SK-N-SH (cell line): ENCODE measurements at regions not wholly inside any gene's neighbourhood (a gene's known extent, or its start where the extent isn't known, plus 50 kb on each side); places are given as distances from the start of the nearest gene placed in this dataset.
A peak's percentile ranks its signal among the peaks of the same experiment; 100 is the strongest.

Experiments used
- CTCF ChIA-PET: fragments of 300-600, 350-600 bp; formaldehyde crosslinking; extraction: SDS; loops from one replicate; lab custom pipeline; 2021; lab: Yijun Ruan, JAX
- POLR2A ChIA-PET: fragments of 350-600 bp; sonication (Branson Sonifier 250); formaldehyde crosslinking; extraction: SDS; loops from one replicate; lab custom pipeline; 2020; ENCODE audit warnings: antibody characterized with exemption, inconsistent platforms; lab: Yijun Ruan, JAX
- DNase-seq: peaks from one replicate; pipeline ENCODE4 v3.0.0; 2012
- H2AFZ ChIP-seq: fragments of 200-600 bp; sonication (generic); 2 replicates; pipeline ENCODE4 v1.8.1; 2016; ENCODE audit warnings: antibody characterized with exemption, mild to moderate bottlenecking, low read depth
- H3F3A ChIP-seq: fragments of 200-600 bp; sonication (generic); replicated peaks from 2 replicates; pipeline ENCODE3; 2016; ENCODE audit warnings: antibody characterized with exemption, mild to moderate bottlenecking; ENCODE audit not compliant: insufficient read depth
- H3K27ac ChIP-seq, 2 experiments: fragments of 200-500 bp in 1 of 2; fragments of 200-600 bp in 1 of 2; sonication (Bioruptor generic) in 1 of 2; sonication (generic), shearing (Covaris generic) in 1 of 2; 2 replicates each; pipeline versions ENCODE4 v1.5.1 to v1.6.1; 2014 to 2016; ENCODE audit warnings: low read depth in 2 of 2, inconsistent platforms in 1 of 2, low read length in 1 of 2, mild to moderate bottlenecking in 1 of 2, mixed read lengths in 1 of 2
- H3K27me3 ChIP-seq: fragments of 200-600 bp; sonication (generic), shearing (Covaris generic); 2 replicates; pipeline ENCODE4 v1.6.1; 2016; ENCODE audit warnings: mixed run types; ENCODE audit not compliant: insufficient read depth
- H3K36me3 ChIP-seq, 2 experiments: fragments of 200-500 bp in 1 of 2; fragments of 200-600 bp in 1 of 2; sonication (Bioruptor generic) in 1 of 2; sonication (generic) in 1 of 2; replicated peaks in 1 of 2; 2 replicates each; pipeline versions ENCODE3 to v1.5.1; 2014 to 2016; ENCODE audit warnings: low read length in 1 of 2, mild to moderate bottlenecking in 1 of 2; ENCODE audit not compliant: insufficient read depth in 2 of 2, control insufficient read depth in 1 of 2
- H3K4me1 ChIP-seq, 2 experiments: fragments of 200-500 bp in 1 of 2; fragments of 200-600 bp in 1 of 2; sonication (Bioruptor generic) in 1 of 2; sonication (generic), shearing (Covaris generic) in 1 of 2; 2 replicates each; pipeline versions ENCODE4 v1.5.1 to v1.6.1; 2014 to 2016; ENCODE audit warnings: low read depth in 1 of 2, low read length in 1 of 2, mixed run types in 1 of 2; ENCODE audit not compliant: insufficient read depth in 2 of 2, control insufficient read depth in 1 of 2
- H3K4me2 ChIP-seq: fragments of 200-600 bp; sonication (generic), shearing (Covaris generic); 2 replicates; pipeline ENCODE4 v1.6.1; 2017; ENCODE audit warnings: mixed run types
- H3K4me3 ChIP-seq, 2 experiments: fragments of 200-500 bp in 1 of 2; fragments of 200-600 bp in 1 of 2; sonication (Bioruptor generic) in 1 of 2; sonication (generic), shearing (Covaris generic) in 1 of 2; 2 replicates each; pipeline versions ENCODE4 v1.5.1 to v1.8.1; 2014 to 2016; ENCODE audit warnings: low read depth in 2 of 2, inconsistent platforms in 1 of 2, low read length in 1 of 2, mild to moderate bottlenecking in 1 of 2, mixed read lengths in 1 of 2, moderate library complexity in 1 of 2
- H3K79me2 ChIP-seq: fragments of 200-600 bp; sonication (generic); 2 replicates; pipeline ENCODE4 v1.8.1; 2017; ENCODE audit warnings: mild to moderate bottlenecking; ENCODE audit not compliant: insufficient read depth
- H3K9ac ChIP-seq: fragments of 200-600 bp; sonication (generic); 2 replicates; pipeline ENCODE4 v1.6.1; 2017; ENCODE audit warnings: mixed run types
- H3K9me2 ChIP-seq: fragments of 200-600 bp; sonication (generic); 2 replicates; pipeline ENCODE4 v1.6.1; 2017; ENCODE audit warnings: mixed run types
- H3K9me3 ChIP-seq: fragments of 200-600 bp; sonication (generic); 2 replicates; pipeline ENCODE4 v1.6.1; 2017; ENCODE audit warnings: mixed run types, mild to moderate bottlenecking, moderate library complexity
- H4K20me1 ChIP-seq: fragments of 200-600 bp; sonication (generic); 2 replicates; pipeline ENCODE4 v1.6.1; 2017; ENCODE audit warnings: mild to moderate bottlenecking, mixed run types; ENCODE audit not compliant: insufficient read depth
- ELF1 ChIP-seq: IDR thresholded peaks from 2 replicates; pipeline ENCODE4 v1.4.0; 2012
- EP300 ChIP-seq, 2 experiments: IDR thresholded peaks; 2 replicates each; pipeline versions ENCODE4 v1.4.0 to v1.6.1; 2012; ENCODE audit warnings: borderline replicate concordance in 1 of 2, low read depth in 1 of 2, low read length in 1 of 2
- EZH2phosphoT487 ChIP-seq: fragments of 200-600 bp; sonication (generic); IDR thresholded peaks from 2 replicates; pipeline ENCODE4 v1.6.1; 2017; ENCODE audit warnings: low read depth, mixed run types, mild to moderate bottlenecking, antibody characterized with exemption, moderate library complexity, borderline replicate concordance
- FOSL2 ChIP-seq: IDR thresholded peaks from 2 replicates; pipeline ENCODE4 v1.4.0; 2012; ENCODE audit warnings: low read depth, mild to moderate bottlenecking, moderate library complexity, borderline replicate concordance
- FOXJ3 ChIP-seq: sonication (generic); formaldehyde crosslinking; IDR thresholded peaks from 2 replicates; pipeline ENCODE4 v1.5.1; 2020; ENCODE audit warnings: mild to moderate bottlenecking, missing genetic modification reagents
- FOXM1 ChIP-seq: IDR thresholded peaks from 2 replicates; pipeline ENCODE4 v1.4.0; 2012; ENCODE audit warnings: low read depth, mild to moderate bottlenecking
- GATA2 ChIP-seq: sonication (generic); formaldehyde crosslinking; IDR thresholded peaks from 2 replicates; pipeline ENCODE4 v1.5.0; 2020; ENCODE audit warnings: mild to moderate bottlenecking, missing genetic modification reagents
- MEF2A ChIP-seq: IDR thresholded peaks from 2 replicates; pipeline ENCODE4 v1.4.0; 2012; ENCODE audit warnings: low read depth, borderline replicate concordance
- NFIC ChIP-seq: IDR thresholded peaks from 2 replicates; pipeline ENCODE4 v1.4.0; 2012; ENCODE audit warnings: borderline replicate concordance
- NRF1 ChIP-seq: IDR thresholded peaks from 2 replicates; pipeline ENCODE4 v1.6.1; 2012; ENCODE audit warnings: low read depth, mild to moderate bottlenecking, low read length
- PBX3 ChIP-seq: IDR thresholded peaks from 2 replicates; pipeline ENCODE4; 2012
- POLR2AphosphoS5 ChIP-seq: IDR thresholded peaks from 2 replicates; pipeline ENCODE4 v1.6.1; 2012; ENCODE audit warnings: low read depth, low read length
- RFX5 ChIP-seq: IDR thresholded peaks from 2 replicates; pipeline ENCODE4 v1.6.1; 2012; ENCODE audit warnings: mild to moderate bottlenecking, improper control_type of control experiment, low read length
- SIN3A ChIP-seq: IDR thresholded peaks from 2 replicates; pipeline ENCODE4 v1.6.1; 2012; ENCODE audit warnings: low read depth, mild to moderate bottlenecking, low read length, moderate library complexity, borderline replicate concordance
- SMC3 ChIP-seq: IDR thresholded peaks from 2 replicates; pipeline ENCODE4 v1.6.1; 2012; ENCODE audit warnings: low read depth, low read length, improper control_type of control experiment
- TCF12 ChIP-seq: IDR thresholded peaks from 2 replicates; pipeline ENCODE4 v1.4.0; 2012
- TEAD4 ChIP-seq: IDR thresholded peaks from 2 replicates; pipeline ENCODE4 v1.4.0; 2012; ENCODE audit warnings: mild to moderate bottlenecking, borderline replicate concordance; ENCODE audit not compliant: insufficient read depth
- YY1 ChIP-seq: IDR thresholded peaks from 2 replicates; pipeline ENCODE4 v1.4.0; 2012; ENCODE audit warnings: low read depth, mild to moderate bottlenecking
- WGBS: methylation state at CpG from one replicate; pipeline ENCODE4 v1.1.6; 2017; ENCODE audit warnings: low lambda C conversion rate; 5-methylcytosine and 5-hydroxymethylcytosine counted together
- TF ChIP-seq, protein P1 (sequence below): fragments of 150-350 bp; IDR thresholded peaks from 2 replicates; pipeline ENCODE4 v1.6.1; 2016; ENCODE audit warnings: mild to moderate bottlenecking, low read depth, low read length
- TF ChIP-seq, protein P2 (sequence below): IDR thresholded peaks from 2 replicates; pipeline ENCODE4 v1.4.0; 2012; ENCODE audit warnings: low read depth, borderline replicate concordance
- TF ChIP-seq, protein P3 (sequence below): fragments of 150-350 bp; IDR thresholded peaks from 2 replicates; pipeline ENCODE4 v1.6.1; 2017; ENCODE audit warnings: antibody characterized with exemption, low read length, low read depth, borderline replicate concordance
- TF ChIP-seq, protein P4 (sequence below): fragments of 200-600 bp; sonication (generic); IDR thresholded peaks from 2 replicates; pipeline ENCODE4 v1.6.1; 2017; ENCODE audit warnings: antibody characterized with exemption, mild to moderate bottlenecking, moderate library complexity

- Histone ChIP-seq H3K79me2 (no peaks in the 10 kb centered on the region), H3K4me2 (no peak overlapping the region), H2AFZ (no peak overlapping the region), H3K4me3 (no peak overlapping the region), H3K9me3 (no peaks in the 10 kb centered on the region), H3K36me3 (no peaks in the 10 kb centered on the region), H3F3A (peaks cover 29% of the 10 kb centered on the region), H3K4me1 (peaks cover 14 to 40% of the 10 kb centered on the region in 2 experiments), H4K20me1 (no peaks in the 10 kb centered on the region), H3K9ac (no peak overlapping the region), H3K27me3 (no peaks in the 10 kb centered on the region), H3K9me2 (no peaks in the 10 kb centered on the region), H3K27ac (no peak overlapping the region)
- 71% methylated on average over 4 of the region's 4 CpGs for WGBS
- ChIA-PET POLR2A (no interaction called here), CTCF (interaction anchor here (0.6 to 1.2 kb wide), 2 partner anchors 19 to 71 kb away, joined by 3 read pairs; no protein-coding TSS in a partner anchor)
- no peak for TF ChIP-seq YY1
- TF ChIP-seq NRF1: no peak
- TF ChIP-seq TCF12: no peak
- TF ChIP-seq ELF1: no peak
- TF ChIP-seq FOSL2: peak; percentile 22; the same call in 1 of the 2 replicates
- no peak for TF ChIP-seq POLR2AphosphoS5
- TF ChIP-seq NFIC: 0 out of 2 replicates have a peak, but pooled peaks have one; percentile 19
- no peak for TF ChIP-seq EP300 (IDR thresholded peaks at IDR 0.05; ENCODE audit: borderline replicate concordance in 1 of 2, low read depth in 1 of 2, low read length in 1 of 2)
- TF ChIP-seq, protein P1, sequence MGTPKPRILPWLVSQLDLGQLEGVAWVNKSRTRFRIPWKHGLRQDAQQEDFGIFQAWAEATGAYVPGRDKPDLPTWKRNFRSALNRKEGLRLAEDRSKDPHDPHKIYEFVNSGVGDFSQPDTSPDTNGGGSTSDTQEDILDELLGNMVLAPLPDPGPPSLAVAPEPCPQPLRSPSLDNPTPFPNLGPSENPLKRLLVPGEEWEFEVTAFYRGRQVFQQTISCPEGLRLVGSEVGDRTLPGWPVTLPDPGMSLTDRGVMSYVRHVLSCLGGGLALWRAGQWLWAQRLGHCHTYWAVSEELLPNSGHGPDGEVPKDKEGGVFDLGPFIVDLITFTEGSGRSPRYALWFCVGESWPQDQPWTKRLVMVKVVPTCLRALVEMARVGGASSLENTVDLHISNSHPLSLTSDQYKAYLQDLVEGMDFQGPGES: no peak
- no peak for TF ChIP-seq RFX5
- no peak for TF ChIP-seq EZH2phosphoT487
- TF ChIP-seq SIN3A: no peak
- no peak for DNase-seq
Observed at GRCh38 chr14:49950275-49951228, 57.7 kb downstream of the ARF6 start.

- no peaks in the 10 kb centered on the region for H3K79me2 ChIP-seq
- no peak overlapping the region for H3K27ac ChIP-seq
- no peaks in the 10 kb centered on the region for H3K9me2 ChIP-seq
- H4K20me1 ChIP-seq: no peaks in the 10 kb centered on the region
- no peaks in the 10 kb centered on the region for H3K9me3 ChIP-seq
- H3K36me3 ChIP-seq: no peaks in the 10 kb centered on the region
- CTCF ChIA-PET: interaction anchor here (0.6 to 1.2 kb wide), 2 partner anchors 20 to 71 kb away, joined by 3 read pairs; no protein-coding TSS in a partner anchor
- H3K4me3 ChIP-seq: no peak overlapping the region
- POLR2A ChIA-PET: no interaction called here
- no peak overlapping the region for H3K4me2 ChIP-seq
- H3K4me1 ChIP-seq: peaks cover 8 to 34% of the 10 kb centered on the region in 2 experiments
- WGBS: 100% methylated on average over 1 of the region's 1 CpG
- H3F3A ChIP-seq: peaks cover 26% of the 10 kb centered on the region
- H3K27me3 ChIP-seq: no peaks in the 10 kb centered on the region
- H3K9ac ChIP-seq: no peak overlapping the region
- no peak overlapping the region for H2AFZ ChIP-seq
- no peak for DNase-seq
- TF ChIP-seq FOXJ3 (CRISPR knock-in tag): no peak
- TF ChIP-seq, protein P2, sequence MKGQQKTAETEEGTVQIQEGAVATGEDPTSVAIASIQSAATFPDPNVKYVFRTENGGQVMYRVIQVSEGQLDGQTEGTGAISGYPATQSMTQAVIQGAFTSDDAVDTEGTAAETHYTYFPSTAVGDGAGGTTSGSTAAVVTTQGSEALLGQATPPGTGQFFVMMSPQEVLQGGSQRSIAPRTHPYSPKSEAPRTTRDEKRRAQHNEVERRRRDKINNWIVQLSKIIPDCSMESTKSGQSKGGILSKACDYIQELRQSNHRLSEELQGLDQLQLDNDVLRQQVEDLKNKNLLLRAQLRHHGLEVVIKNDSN: no peak
- TF ChIP-seq TEAD4: no peak
- TF ChIP-seq POLR2AphosphoS5: no peak
- no peak for TF ChIP-seq PBX3
- TF ChIP-seq FOXM1: no peak
- TF ChIP-seq, protein P3, sequence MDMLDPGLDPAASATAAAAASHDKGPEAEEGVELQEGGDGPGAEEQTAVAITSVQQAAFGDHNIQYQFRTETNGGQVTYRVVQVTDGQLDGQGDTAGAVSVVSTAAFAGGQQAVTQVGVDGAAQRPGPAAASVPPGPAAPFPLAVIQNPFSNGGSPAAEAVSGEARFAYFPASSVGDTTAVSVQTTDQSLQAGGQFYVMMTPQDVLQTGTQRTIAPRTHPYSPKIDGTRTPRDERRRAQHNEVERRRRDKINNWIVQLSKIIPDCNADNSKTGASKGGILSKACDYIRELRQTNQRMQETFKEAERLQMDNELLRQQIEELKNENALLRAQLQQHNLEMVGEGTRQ: no peak
- TF ChIP-seq, protein P4, sequence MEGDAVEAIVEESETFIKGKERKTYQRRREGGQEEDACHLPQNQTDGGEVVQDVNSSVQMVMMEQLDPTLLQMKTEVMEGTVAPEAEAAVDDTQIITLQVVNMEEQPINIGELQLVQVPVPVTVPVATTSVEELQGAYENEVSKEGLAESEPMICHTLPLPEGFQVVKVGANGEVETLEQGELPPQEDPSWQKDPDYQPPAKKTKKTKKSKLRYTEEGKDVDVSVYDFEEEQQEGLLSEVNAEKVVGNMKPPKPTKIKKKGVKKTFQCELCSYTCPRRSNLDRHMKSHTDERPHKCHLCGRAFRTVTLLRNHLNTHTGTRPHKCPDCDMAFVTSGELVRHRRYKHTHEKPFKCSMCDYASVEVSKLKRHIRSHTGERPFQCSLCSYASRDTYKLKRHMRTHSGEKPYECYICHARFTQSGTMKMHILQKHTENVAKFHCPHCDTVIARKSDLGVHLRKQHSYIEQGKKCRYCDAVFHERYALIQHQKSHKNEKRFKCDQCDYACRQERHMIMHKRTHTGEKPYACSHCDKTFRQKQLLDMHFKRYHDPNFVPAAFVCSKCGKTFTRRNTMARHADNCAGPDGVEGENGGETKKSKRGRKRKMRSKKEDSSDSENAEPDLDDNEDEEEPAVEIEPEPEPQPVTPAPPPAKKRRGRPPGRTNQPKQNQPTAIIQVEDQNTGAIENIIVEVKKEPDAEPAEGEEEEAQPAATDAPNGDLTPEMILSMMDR: no peak
- TF ChIP-seq SMC3: no peak
- TF ChIP-seq FOSL2: no peak
- TF ChIP-seq GATA2 (CRISPR knock-in tag): no peak
- no peak for TF ChIP-seq ELF1
- TF ChIP-seq MEF2A: no peak
Observed at GRCh38 chr14:49951229-49951607, 58.3 kb downstream of the ARF6 start.
